Globus pallidus (tissue), 1 donor: ENCODE measurements at regions not wholly inside any gene's neighbourhood (a gene's known extent, or its start where the extent isn't known, plus 50 kb on each side); places are given as distances from the start of the nearest gene placed in this dataset.

ENCODE experiments used
- DNase-seq: peaks from one replicate; pipeline ENCODE4 v3.0.0-alpha.2; 2015; ENCODE audit warnings: low spot score

GRCh38 chr22:48277868-48278581, 1515.6 kb downstream of the TBC1D22A start:
- DNase-seq, result peak; percentile 65

DNA sequence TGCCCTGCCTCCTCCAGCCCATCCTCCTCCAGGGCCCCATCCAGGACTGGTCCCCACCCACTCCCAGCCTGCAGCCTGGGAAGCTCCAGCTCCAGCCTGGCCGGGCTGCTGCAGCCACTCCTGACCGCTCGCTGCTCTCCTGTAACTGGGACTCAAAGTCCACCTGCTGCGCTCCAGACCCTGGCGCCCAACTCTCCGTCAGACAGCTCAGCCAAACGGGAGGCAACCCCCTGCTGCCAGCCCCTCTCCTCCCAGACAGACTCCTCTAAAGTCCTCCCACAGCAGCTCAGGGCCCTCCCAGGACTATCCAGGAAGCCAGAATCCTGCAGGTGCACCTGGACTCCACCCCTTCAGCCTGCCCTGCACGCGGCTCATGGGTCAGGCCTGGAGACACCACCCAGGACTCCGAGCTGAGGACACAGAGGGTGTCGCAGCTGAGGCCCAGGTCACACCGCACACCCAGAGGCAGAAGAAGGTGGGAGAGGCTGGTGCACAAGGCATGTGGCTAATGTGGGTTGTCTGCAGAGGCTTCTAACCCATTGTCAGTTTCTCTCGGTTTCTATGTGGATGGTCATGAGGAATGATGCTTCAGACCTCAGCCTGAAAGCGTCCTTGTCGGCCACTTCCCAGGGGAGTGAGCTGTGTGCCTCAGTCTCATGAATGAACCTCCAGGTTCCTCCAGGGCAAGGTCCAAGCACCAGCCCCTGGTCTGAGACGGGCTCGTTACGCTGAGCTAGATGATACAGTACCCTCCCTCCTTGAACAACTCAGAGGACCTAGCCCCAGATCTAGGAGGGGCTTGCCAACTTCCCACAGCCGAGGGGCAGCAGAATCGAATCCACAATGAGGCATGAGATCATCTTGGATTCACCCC, 1514.8 kb downstream of the TBC1D22A start:
- peak; percentile 10 for DNase-seq

GRCh38 chr22:48275412-48275811, 1513.0 kb downstream of the TBC1D22A start:
- DNase-seq, result no peak

DNA sequence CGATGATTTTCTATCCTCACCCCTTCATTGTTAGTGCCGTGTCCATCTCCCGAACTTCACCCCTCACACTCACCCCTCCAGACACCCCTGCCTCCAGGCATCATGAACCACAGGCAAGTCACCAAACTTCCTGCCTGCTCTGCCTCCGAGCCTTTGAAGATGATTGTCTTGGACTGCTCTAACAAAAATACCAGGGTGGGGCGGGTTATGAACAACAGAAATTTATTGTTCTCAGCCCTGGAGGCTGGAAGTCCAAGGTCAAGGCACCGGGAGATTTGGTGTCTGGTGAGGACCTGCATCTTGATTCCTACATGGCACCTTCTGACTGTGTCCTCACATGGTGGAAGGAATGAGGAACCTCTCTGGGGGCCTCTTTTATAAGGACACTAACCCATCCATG, 1508.3 kb downstream of the TBC1D22A start:
- no peak for DNase-seq

DNA sequence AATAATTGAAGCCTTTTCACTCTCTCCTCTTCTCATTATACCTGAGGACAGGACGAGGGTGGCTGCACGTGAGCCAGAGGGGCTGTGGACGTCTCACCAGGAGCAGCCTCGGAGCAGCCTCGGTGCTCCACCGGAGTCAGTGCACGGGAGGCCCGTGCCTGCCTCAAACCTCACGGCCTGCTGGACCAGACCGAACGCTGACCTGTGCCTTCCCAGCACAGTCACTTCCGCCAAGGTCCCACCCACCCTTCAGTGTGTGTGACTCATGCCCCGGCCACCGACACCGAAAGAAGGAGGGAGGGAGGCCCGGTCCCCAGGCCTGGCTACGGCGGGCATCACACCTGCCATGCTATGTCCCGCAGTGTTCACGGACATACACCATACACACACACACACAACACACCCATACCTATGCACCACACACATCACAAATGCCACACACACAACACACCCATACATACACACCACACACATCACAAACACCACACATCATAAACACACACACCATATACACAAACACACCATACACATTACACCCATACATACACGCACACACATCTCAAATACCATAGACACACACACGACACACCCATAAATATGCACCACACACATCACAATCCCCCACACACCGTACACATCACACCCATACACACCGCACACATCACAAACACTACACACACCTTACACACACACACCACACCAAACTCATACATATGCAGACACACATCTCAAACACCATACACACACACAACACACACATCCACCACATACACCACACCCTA, 1506.5 kb downstream of the TBC1D22A start:
- DNase-seq, result no peak

DNA sequence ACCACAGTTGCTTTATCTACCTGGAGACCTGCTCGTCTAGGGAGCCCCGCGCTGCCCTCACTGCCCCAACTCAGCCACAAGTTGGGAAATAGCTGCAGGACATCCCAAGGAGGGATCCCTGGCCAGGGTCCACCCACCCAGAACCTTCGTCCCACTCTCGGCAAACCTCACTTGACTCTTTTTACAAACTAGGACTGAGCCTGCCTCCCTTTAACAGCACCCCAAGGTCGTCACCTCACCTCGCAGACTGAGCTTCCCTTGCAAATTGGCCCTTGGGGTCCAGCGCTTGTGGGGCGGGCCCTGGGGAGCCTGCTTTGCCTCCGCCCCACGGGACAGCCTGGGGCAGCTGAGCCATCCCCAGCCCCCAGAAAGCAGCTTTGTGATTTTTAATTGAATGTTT, 1505.8 kb downstream of the TBC1D22A start:
- no peak for DNase-seq

DNA sequence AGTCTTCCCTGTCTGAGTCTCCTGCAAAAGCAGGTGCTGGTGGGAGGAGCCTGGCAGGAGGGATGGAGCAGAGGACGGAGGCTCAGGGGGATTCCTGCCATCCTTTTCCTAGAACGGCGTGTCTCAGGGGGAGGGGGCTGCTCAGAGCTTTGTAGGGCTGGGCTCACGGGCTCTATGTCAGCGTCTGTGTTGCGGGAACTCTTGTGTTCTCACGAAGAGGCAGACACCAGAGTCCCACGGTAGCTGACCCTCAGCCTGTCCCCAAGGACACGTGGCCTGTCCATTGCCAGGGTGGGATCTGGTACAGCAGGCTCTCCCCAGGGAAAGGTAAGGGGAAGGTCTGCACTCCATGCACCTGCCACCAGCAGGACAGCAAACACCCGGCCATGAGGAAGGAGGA, 1505.2 kb downstream of the TBC1D22A start:
- no peak for DNase-seq

- DNase-seq, result no peak
These were observed 1502.7 kb downstream of the TBC1D22A start for GRCh38 chr22:48265000-48265625.

DNA sequence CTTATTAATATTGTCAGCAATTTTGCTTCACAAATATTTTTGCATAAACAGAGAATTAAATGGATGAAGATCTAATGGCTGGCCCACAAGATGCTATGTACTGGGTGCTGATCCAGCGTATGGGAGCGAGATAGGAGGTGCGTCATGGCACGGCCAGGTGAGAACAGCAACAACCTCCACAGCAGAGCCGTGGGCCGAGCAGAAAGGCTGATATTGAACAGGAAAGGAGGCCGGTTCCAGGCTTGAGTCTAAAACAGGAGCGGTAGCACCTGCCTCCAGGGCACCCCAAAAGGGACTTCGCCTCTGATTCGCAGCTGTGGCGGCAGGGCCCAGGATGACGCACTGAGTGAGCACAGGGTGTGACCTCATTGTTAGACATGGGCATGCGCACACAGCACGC, 1502.1 kb downstream of the TBC1D22A start:
- no peak for DNase-seq

GRCh38 chr22:48263791-48264351, 1501.4 kb downstream of the TBC1D22A start:
- DNase-seq, result no peak

GRCh38 chr22:48263431-48263765, 1500.9 kb downstream of the TBC1D22A start:
- no peak for DNase-seq

DNA sequence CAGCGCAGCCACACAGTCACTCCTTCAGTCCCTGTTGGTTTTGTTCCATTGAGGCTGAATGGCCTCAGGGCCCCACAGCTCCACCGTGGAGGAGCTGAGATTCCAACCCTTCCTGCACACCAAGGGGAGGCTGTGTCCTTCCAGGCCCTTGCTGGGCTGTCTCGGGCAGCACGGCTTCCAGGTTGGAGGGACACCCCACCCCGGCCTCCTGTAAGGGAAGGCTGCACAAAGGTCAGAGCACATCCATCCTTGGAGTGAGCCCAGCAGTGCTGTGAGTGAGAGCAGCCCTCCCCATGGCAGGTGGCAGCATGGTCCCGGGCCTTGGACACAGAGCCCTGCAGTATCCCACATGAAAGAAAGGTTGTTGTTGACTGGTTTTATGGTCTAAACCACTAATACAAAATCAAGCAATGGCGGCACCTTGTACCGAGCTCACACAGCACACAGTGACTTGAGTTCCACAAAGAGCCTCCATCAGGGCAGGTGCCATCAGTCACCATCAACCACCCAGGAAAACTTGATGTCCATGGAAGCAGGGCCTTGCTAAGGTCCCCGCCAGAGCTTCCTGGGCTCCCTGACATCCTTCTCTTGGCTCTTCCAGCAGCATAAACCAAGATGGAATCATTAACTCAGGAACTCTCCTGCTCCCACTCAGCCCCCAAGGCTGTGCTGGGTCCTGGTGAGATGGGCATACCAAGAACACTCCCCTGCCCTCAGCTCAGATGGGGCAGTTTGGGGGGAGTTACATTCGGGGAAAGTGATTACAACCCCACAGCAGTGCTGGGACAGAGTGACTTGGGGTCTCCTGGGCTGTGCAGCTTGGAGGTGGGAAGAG, 1500.4 kb downstream of the TBC1D22A start:
- no peak for DNase-seq

- DNase-seq, result no peak
These were observed 1499.3 kb downstream of the TBC1D22A start for GRCh38 chr22:48261706-48262105.

DNA sequence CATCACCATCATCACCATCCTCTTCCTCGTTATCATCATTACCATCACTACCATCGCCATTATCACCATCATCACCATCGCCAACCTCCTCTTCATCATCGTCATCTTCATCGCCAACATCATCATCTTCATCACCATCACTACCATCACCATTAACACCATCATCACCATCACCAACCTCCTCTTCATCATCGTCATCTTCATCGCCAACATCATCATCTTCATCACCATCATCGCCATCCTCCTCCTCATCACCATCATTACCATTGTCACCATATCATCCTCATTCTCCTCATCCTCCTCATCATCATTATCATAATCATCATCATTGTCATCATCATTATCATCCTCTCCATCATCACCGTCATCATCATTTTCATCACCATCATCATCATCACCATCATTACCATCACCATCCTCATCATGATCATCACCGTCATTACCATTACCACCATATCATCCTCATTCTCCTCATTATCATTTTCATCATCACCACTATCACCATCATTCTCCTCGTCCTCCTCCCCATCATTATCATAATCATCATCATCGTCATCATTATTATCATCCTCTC, 1498.7 kb downstream of the TBC1D22A start:
- no peak for DNase-seq

- DNase-seq, result no peak
These were observed 1497.7 kb downstream of the TBC1D22A start for GRCh38 chr22:48259991-48260670.

DNA sequence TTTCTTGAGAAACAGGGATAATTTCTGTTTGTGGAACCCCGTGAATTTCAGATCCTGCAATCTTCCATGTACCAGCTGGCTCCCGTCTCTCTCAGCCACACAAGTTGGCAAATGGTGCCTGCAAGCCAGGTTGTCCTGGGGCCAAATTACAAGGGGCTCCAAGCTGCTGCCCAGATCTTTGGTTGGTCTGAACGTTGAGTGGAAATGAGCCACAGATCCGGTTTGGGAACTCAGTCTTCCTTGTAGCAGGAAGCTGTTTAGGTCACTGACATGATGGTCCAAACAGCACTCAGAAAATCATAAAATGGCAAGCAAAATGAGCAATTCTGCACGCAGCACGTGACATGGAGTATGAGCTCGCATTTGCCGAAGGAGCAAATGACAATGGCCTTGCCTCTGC, 1496.4 kb downstream of the TBC1D22A start:
- DNase-seq, result no peak

DNA sequence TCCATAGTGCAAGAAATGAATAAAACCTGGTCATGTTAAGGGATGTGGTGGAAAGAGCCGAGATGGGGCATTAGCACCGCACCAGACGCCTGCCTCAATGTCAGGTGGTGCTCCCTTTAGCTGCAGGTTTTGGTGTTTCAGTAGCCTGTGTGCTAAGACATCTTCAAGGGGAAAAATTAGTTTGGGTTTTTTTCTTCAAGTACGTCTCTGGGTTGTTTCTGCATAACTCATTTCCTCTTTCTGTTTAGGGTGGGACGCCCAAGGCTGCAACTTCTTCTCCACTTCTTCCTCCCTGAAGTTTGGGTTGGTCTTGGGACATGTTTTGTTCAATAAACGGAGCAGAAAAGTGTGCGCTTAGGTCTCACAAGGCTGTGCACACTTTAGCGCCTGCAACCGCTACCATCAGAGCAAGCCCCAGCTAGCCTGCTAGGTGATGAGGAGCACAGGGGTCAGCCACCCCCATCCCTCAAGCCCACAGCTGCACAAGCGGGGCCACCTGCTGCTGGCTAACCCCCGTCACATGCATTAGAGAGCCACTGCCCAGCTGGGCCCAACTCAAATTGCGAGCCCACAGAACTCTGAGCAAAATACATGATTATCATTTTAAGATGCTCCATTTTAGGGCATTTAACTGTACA, 1495.7 kb downstream of the TBC1D22A start:
- DNase-seq, result no peak

DNA sequence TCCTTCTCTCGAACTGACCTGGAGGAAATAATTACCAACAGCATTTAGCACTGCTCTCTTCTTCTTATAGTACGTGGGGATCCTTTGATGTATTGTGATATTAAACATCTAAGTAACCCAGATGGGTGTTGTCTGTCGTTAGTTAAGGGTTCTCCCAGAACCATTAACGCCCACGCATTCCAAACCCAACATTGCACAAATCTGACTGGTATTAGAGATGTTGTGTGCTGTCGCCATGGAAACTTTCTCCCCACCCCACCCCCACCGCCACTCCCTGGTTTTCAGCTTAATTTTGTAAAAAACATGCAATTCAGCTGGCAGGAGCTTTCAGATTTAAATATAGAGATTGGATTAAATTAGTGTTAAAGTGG, 1495.2 kb downstream of the TBC1D22A start:
- no peak for DNase-seq
